HT1080 (cell line): ENCODE measurements at regions not wholly inside any gene's neighbourhood (a gene's known extent, or its start where the extent isn't known, plus 50 kb on each side); places are given as distances from the start of the nearest gene placed in this dataset.
"Not testable (repeated sequence)": the region's sequence is repeated elsewhere in the genome, so short reads cannot be mapped to it uniquely, and the experiment has no call there.

Source experiments
- DNase-seq: peaks from one replicate; pipeline ENCODE4 v3.0.0-alpha.2; 2015; ENCODE audit warnings: low read depth

- no peak for DNase-seq
Measured at GRCh38 chr13:53266757-53267156, 238.1 kb downstream of the OLFM4 start.

GRCh38 chr13:53269634-53270033 lies 241.0 kb downstream of the OLFM4 start:
- DNase-seq = no peak

DNA sequence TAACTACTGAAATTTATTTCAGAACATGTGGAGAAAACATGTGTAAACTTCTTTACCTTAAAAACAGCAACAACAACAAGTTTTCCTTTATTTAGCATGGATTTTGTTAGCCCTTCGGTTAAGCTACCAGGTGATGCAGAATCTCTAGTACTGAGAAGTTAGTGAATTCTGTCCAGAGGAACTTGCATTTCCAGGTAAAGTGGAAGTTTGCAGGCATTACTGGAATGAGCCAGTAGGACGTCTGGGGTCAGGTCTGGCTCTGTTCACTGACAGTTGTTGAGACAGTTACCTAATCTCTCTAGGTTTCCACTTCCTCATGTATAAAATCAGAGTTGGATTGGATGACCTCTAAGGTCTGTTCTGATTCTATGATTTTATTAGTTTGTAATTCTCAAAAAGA lies 244.3 kb downstream of the OLFM4 start:
- no peak for DNase-seq

DNA sequence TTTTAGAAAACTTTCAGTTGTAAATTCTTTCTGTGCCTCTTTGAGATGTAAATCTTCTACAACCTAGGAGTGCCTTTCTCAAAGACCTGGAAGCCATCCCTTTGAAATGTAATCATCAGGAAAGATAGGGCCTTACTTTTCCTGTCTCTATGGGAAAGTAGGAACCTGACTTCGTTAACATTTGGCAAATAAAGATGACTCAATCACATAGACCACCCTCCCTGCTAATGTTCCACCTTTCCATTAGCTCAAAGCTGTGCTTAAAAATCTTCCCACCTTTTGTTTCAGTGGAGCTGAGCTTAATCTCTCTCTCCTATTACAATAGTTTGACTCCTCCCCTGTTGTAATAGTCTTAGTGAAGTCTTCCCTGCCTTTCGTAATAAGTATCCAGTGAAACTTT lies 247.7 kb downstream of the OLFM4 start:
- no peak for DNase-seq

- DNase-seq = no peak
Measured at GRCh38 chr13:53281677-53282076, 253.1 kb downstream of the OLFM4 start.

DNA sequence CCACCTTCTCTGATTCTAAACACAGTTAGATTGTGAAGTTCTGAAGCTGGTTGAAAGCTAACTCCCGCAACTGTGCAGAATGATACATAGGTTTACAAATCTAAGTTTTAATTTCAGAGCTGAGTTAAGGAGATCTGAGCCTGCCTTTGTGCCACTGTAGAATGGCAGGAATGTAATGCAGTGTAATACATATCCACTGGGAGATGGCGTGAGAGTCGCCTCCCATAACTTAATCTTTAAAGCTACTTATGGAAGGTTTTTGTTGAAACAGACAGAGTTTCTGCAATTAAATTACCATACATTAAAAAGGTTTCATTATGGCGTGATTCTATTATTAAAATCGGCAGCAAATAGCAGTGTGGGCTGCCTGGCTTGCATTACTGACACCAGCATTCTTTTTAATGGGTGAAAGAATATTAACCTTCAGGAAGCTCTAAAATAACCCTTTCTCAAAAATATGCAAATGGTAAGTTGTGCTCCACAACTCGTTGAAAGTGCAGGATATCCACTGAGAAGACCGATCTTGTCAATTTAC lies 257.4 kb downstream of the OLFM4 start:
- DNase-seq = no peak

GRCh38 chr13:53298396-53298795 lies 269.8 kb downstream of the OLFM4 start:
- DNase-seq = no peak

DNA sequence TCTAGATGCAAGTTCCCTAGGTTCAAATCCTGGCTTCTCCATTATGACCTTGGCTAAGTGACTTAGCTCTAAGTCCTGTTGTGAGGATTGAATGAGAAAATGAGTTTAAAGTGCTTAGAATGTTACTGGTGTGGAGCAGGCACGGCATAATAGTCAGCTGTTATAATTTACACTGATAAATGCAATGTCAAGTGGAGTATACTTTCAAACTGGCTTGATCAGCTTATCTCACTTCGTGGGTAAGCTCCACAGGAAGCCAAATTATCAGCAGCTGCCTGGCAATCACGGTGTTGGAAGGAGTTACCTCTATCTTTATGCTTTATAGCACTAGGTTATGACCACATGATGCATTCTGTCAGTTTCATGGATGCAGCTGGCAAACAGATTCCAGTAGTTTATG lies 272.8 kb downstream of the OLFM4 start:
- no peak for DNase-seq

- DNase-seq = not testable (repeated sequence)
Measured at GRCh38 chr13:53305419-53305818, 276.8 kb downstream of the OLFM4 start.

DNA sequence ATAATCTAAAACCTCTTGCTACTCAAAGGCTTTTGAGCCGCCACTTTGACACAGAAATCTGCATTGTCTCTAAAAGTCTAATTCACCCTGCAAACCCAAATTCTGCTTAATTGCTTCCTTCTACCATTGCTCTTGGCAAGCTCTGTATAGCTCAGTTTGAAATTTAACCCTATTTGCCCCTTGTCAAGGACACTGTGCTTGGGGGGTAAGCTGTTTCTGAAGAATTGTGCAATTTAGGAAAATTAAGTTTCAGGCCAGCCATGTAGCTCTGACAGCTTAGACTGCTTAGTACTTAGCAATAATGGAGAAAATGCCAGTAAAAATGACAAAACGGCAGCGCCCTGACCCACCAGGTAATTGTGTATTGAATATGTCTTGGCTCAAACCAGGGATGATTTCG lies 282.2 kb downstream of the OLFM4 start:
- DNase-seq = no peak

- DNase-seq = no peak
Measured at GRCh38 chr13:53311561-53311960, 282.9 kb downstream of the OLFM4 start.

- DNase-seq = no peak
Measured at GRCh38 chr13:53321296-53321801, 292.7 kb downstream of the OLFM4 start.

DNA sequence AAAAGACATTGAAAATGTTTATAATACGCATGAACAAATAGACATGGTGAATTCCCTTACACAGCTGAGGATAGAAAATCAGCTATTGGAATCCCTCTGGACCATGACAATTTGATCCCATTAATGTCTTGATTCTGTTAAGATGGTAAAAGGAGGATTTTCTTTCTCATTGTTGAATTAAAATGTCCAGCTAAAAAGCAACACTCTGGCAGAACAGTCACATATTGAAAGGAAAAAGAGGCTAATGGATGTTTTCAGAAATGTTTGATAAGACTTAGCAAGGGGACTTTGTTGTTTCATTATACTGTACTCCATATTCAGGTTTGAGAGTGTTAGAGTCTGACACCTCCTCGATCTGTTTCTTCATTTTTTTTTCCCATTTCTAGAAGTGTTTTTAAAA lies 296.0 kb downstream of the OLFM4 start:
- no peak for DNase-seq

GRCh38 chr13:53326716-53327115 lies 298.1 kb downstream of the OLFM4 start:
- no peak for DNase-seq

DNA sequence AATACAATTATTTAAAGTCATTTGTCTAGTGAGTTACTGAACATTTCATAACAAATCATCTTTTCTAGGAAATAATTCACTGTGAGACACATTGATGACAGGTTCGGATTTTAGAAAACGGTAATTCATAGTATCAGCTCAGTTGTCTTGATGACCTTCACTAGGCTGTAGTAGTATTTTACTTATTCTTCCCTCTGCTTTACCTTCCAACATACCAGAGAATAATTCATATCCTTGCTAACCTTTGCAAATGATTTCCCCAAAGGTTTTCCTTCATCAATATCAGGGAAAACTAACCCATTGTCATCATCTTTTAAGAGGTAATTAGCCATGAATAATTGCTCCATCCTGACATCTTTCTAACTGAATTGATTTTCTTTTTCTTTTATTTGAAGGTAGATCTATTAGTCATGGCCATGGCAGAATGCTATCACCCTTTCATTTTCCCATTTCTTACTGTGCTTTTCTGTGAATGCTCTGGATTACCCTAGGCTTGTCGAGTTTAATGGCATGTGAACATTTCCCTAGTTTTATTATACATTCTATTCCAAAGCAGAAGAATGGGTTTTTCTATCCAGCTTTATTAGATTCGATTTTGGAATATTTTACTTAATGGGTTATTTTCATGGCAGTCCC lies 299.2 kb downstream of the OLFM4 start:
- DNase-seq = no peak

GRCh38 chr13:53336441-53337160 lies 308.0 kb downstream of the OLFM4 start:
- DNase-seq = no peak

DNA sequence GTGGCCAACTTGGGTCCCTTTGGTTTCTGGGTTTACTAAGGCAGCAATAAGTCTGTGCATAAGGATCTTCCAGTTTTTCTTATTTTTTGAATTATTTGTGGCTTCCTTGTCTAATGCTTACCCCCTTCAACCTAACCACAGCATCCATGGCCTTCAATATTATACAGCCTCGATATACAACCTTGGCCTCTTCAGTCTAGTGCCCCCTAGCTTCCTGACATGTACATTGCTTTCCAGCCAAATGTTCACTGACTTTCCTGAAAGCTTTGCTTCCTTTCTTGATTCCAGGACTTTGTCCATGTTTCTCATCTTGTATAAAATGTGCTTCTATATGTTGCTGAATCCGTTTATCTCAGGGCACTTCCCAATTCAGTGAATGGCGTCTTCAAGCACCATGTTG lies 310.1 kb downstream of the OLFM4 start:
- no peak for DNase-seq

DNA sequence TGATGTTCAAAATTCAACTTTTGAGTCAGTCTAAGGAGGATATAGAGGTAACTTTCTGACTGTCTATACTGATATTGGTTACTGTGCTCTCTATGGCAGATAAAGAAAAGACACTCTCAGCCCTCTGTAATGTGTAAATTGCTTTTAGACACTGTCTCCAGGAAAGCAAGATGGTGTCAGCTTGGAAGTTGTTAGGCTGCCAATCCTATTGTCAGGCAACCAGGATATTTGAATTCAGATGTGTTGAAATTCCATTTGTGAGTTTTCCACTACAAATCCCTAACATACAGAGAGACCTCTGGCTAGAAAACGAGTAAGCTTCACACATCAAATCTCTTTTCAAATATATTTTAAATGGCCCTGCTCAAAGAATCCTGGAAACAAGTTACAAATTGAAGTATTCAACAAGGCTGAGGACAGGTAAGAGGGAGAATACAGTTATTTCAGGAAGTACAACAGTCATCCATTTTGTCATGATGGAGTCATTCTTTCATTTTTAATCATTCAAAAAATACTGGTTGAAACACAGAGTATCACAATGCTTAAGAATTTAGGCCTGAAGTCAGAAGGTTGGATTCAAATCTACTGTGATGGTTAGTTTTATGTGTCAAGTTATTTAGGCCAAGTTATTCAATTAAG lies 312.0 kb downstream of the OLFM4 start:
- no peak for DNase-seq

DNA sequence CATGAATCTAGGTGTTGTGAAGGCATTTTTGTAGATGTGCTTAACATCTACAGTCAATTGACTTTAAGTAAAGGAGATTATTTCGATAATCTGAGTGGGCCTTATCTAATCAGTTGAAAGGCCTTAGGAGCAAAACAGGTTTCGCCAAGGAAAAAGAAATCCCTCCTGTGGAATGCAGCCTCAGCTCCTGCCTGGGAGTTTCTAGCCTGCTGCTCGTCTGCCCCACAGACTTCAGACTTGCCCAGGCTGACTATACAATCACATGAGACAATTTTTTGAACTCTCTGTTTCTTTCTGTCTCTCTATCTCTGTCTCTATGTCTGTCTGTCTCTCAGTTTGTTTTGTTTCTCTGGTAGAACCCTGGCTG lies 312.5 kb downstream of the OLFM4 start:
- no peak for DNase-seq

- DNase-seq = no peak
Measured at GRCh38 chr13:53342623-53343360, 314.2 kb downstream of the OLFM4 start.

DNA sequence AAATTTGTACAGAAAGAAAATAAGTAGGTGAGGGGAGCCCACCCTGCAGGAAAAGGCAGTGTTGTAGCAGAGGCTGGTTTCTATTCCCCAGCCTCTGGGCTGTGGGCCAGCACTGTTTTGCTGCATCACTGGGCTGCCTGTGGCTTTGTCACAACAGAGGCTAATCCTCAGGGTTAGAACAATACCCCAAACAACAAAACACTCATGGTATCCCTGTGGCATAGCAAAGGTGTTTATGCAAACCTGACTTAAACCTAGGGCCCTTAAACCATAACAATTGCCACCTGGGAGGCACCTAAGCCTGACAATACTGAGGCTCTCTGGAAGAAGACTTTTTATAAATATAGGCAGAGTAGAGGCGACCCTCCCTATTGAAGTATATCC lies 314.7 kb downstream of the OLFM4 start:
- DNase-seq = no peak

DNA sequence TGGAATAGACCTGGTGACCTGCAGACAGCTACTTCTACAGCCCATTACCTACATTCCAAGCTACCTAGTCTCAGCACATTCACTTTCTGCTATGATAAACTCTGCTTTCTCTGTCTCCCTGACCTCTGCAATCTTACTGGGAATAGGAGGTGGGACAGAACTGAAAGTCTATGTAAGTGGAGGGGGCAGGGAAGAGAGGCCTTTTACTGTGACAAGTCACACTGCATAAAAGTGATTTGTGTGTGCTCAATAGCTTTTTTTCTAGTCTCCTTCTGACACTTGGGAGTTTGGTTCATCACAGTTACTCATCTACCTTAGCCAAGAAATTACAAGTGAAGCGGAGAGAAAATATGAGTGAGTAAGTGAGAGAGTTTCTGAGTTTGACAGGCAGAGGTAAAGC lies 322.4 kb downstream of the OLFM4 start:
- DNase-seq = no peak
